ENCODE measurements at regions not wholly inside any gene's neighbourhood (a gene's known extent, or its start where the extent isn't known, plus 50 kb on each side); places are given as distances from the start of the nearest gene placed in this dataset.

- no peaks in the 10 kb centered on the region for H3K27me3 ChIP-seq
- 47 to 57% methylated on average over 16 of the region's 16 CpGs for WGBS, 2 donors
- intact Hi-C loops (cut with DNase I) = no loop called here
- H3K36me3 ChIP-seq = no peaks in the 10 kb centered on the region
- no peak overlapping the region for H3K4me3 ChIP-seq
- TF ChIP-seq CTCF (IDR thresholded peaks at IDR 0.05) = no peak
- DNase-seq (peak in 2 of 6 donors; percentile 29 to 40), ATAC-seq (peak; percentile 64 to 87 (median 79)), FAIRE-seq (no peak)
- peak overlapping the region; percentile 28 to 70 (median 62) for H3K27ac ChIP-seq
- no peaks in the 10 kb centered on the region for H3K9me3 ChIP-seq
- H3K4me1 ChIP-seq = no peaks in the 10 kb centered on the region
These were observed 92.7 kb upstream of the AFDN start for GRCh38 chr6:167733740-167734661.

- no peaks in the 10 kb centered on the region for H3K4me1 ChIP-seq
- TF ChIP-seq CTCF (IDR thresholded peaks at IDR 0.05) = no peak
- H3K4me3 ChIP-seq = no peak overlapping the region
- H3K9me3 ChIP-seq = no peaks in the 10 kb centered on the region
- FAIRE-seq (no peak), ATAC-seq (no peak), DNase-seq (no peak)
- intact Hi-C loops (cut with DNase I) = no loop called here
- peak overlapping the region; percentile 13 to 70 (median 62) for H3K27ac ChIP-seq
- no peaks in the 10 kb centered on the region for H3K36me3 ChIP-seq
- 72 to 87% methylated on average over 6 of the region's 6 CpGs for WGBS, 2 donors
- no peaks in the 10 kb centered on the region for H3K27me3 ChIP-seq
These were observed 92.0 kb upstream of the AFDN start for GRCh38 chr6:167734662-167735083.

- TF ChIP-seq CTCF (IDR thresholded peaks at IDR 0.05) = no peak
- FAIRE-seq (no peak), ATAC-seq (no peak), DNase-seq (no peak)
- WGBS, 2 donors = 73 to 75% methylated on average over 23 to 30 of the region's 30 CpGs
- intact Hi-C loops (cut with DNase I) = no loop called here
- no peak overlapping the region for H3K4me3 ChIP-seq
- H3K4me1 ChIP-seq = no peaks in the 10 kb centered on the region
- no peaks in the 10 kb centered on the region for H3K9me3 ChIP-seq
- H3K27ac ChIP-seq = no peak overlapping the region
- no peaks in the 10 kb centered on the region for H3K36me3 ChIP-seq
- no peaks in the 10 kb centered on the region for H3K27me3 ChIP-seq
These were observed 91.4 kb upstream of the AFDN start for GRCh38 chr6:167735084-167735950.

GRCh38 chr6:167735951-167736288, 90.8 kb upstream of the AFDN start:
- no peak for ATAC-seq
- H3K36me3 ChIP-seq = no peaks in the 10 kb centered on the region
- H3K9me3 ChIP-seq = no peaks in the 10 kb centered on the region
- no peak overlapping the region for H3K27ac ChIP-seq
- H3K4me1 ChIP-seq = no peaks in the 10 kb centered on the region
- no peaks in the 10 kb centered on the region for H3K27me3 ChIP-seq
- DNase-seq = no peak
- no peak for TF ChIP-seq CTCF (IDR thresholded peaks at IDR 0.05)
- 73 to 74% methylated on average over 6 of the region's 6 CpGs for WGBS, 2 donors
- FAIRE-seq = no peak
- intact Hi-C loops (cut with DNase I) = no loop called here
- no peak overlapping the region for H3K4me3 ChIP-seq
